HG02623 (cell line): ENCODE measurements at regions not wholly inside any gene's neighbourhood (a gene's known extent, or its start where the extent isn't known, plus 50 kb on each side); places are given as distances from the start of the nearest gene placed in this dataset.

ENCODE experiments used
- ATAC-seq: cut with Tn5 transposase; IDR thresholded peaks from one replicate; pipeline ENCODE4 v1.9.1; 2021; ENCODE audit warnings: moderate library complexity; ENCODE audit not compliant: unreplicated experiment

GRCh38 chr2:157125685-157126084 is 131.8 kb upstream of the GALNT5 start:
- no peak for ATAC-seq

- no peak for ATAC-seq
Observed at GRCh38 chr2:157127249-157128012, 130.1 kb upstream of the GALNT5 start.

- ATAC-seq, result no peak
Observed at GRCh38 chr2:157143901-157144300, 113.6 kb upstream of the GALNT5 start.

DNA sequence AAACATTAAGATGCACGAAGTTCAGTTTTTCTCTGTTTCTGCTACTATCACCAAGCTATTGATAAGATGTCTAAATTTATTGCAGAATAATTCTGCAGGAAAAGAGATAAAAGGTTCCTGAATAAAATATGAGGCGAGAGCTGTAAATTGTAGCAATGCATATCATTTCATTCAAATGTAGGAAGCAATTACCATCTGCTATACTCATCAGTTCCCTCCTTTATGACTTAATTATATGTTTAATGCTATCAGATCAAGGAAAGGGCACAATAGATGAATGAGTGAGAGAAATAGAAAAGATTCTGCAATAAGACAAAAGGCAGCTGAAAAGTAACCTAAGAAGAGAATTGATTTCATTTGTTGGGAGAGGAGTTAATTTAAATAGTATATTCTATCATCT is 108.2 kb upstream of the GALNT5 start:
- no peak for ATAC-seq

DNA sequence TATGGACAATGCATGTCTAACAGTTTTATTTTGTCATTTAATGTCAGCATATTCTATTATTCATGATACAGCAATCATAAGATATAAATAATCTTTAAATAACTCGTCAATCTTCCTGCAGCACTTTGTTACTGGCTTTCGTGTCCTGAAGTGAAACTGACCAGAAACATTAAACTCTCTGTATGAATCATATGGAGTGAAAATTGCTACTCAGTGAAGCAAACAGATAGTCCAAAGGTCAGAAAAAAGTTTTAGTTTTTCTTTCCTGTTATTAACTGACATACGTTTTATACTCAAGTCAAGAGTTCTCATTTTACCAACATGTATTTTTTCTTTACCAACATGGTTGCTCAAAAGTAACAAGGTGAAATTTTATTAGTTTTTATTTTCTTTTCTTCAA is 106.8 kb upstream of the GALNT5 start:
- ATAC-seq, result peak; percentile 87

DNA sequence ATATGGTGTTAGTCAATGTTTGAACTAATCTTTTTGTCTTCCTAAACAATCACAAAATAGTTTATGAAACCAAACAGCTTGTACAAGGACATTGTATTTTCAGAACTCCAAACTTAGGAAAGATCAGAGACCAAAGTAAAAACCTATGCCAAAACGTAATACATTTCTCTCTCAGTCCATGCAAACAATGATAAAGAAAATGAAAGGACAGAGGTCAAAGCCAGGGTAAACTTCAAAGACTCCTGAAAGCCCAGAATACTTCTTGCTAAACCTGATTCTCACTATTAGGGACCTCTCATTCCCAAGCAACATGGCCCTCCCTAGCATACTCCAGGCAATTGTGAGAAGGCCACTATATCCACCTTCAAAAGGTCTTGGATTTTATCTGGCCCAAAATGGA is 105.1 kb upstream of the GALNT5 start:
- ATAC-seq, result no peak

DNA sequence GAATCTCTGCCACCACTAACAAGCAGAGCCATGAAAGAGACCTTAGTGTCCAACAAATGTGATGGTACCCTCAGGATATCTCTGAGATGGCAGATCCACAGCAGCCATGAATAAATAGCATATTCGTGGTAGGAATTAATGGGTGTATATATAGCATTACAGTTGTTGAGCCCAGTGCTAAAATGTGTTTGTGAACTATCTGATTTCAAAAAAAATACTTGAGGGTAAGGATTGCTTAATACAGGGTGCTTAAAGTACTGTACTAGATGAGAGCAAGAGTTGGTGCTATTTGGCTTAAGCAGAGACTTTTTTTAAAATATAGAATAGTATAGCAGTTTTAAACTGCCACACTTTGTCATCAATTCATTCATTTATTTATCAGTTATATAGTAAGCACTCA is 101.5 kb upstream of the GALNT5 start:
- no peak for ATAC-seq

DNA sequence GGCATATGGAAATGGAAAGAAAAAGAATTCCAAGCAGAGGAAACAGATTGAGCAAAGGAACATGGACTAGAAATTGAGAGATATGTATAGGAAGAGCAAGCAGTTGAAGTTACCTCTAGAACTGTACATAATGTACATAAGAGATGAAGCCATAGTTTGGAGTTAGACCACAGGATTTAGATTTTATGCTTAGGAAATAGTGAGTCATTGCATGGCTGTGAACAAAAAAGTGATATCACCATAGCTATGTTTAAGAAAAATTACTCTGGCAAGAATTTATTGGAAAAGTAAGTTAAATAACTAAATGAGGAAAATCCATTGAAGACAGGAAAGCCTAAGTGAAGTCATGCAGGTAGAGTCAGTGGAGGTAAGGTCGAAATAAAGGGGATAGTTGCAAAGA is 99.4 kb upstream of the GALNT5 start:
- no peak for ATAC-seq

DNA sequence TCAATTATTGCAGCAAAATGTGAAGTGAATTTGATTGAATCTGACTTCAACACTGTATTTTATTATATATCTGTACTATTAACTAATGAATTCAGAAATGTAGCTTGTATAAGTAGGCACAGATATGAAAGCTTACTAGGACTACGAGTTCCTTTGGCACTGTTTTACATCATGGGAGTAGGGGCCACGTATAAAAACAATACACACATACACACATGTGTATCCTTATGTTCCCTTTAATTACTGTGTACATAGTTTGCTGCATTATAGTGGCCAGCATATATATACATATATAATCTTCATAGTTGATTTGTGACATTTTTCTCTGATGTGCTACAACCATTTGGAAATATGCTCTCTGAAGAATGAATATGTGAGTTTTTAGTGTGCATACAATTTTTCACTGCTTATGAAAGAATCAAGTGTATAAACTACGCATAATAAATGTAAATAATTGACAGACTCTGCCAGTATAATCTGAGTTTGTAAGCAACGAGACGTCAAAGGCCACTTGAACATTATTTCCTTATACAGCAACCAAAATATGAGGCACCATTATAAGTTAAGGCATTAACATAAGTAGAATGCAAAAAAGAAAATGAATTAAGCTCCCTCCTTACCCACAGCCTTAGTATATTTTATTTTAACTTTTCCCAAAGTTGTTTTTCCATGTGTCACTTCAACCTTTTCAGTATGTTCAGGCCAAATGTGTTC is 98.1 kb upstream of the GALNT5 start:
- no peak for ATAC-seq

GRCh38 chr2:157160111-157160510 is 97.4 kb upstream of the GALNT5 start:
- ATAC-seq, result no peak

DNA sequence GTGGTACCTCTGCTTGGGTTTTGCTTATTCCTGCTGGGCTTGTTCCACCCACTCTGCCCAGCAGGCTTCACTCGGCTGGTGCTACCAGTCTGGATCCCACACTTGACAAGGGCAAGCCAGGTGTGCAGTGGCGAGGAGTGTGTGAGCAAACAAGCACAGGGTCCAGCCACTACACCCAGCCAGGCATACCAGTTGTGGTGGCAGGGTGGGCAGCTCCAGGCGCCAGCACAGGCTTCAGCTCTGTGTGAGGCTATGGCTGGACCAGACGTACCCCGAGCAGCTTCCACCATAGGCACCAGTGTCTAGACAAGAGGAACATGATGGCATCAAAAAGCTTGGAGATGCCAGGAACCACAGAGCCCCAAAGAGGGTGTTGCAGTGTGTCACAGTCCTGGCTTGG is 93.1 kb upstream of the GALNT5 start:
- no peak for ATAC-seq

DNA sequence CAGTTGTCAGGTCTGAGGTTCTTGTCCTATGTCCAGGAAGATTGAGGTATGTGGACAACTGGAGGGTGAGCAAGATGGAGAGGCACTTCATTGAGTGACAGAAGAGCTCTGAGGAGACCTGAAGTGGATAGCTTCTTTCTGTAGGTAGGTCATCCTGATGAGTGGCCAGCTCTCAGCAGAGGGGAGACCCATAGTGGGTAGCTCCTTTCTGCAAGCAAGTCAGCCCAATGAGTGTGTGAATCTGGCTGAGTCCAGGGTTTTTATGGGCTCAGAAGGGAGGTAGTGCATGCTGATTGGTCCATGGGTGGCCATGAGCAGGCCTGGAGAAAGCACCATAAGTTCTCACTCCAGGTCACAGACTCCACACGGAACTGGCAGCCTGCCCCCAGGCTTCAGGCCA is 92.6 kb upstream of the GALNT5 start:
- ATAC-seq, result no peak

DNA sequence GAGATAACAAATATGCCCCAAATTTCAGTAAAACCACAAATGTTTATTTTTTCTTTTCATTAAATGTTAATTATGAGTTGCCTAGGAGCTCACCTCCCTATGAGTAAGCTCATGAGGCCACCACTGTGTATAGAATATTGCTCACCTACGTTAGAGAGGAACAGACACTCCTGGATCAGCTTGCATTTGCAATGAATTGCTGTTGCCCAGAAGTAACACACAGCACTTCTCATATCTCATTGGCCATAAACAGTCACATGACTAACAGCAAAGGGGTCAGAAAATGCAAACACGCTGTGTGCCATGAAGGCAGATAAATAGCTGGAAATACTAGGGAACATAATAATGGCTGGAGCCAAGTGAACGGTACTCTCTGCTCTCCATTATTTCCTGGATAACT is 89.0 kb upstream of the GALNT5 start:
- ATAC-seq, result no peak

- ATAC-seq, result no peak
Observed at GRCh38 chr2:157169889-157170288, 87.6 kb upstream of the GALNT5 start.

DNA sequence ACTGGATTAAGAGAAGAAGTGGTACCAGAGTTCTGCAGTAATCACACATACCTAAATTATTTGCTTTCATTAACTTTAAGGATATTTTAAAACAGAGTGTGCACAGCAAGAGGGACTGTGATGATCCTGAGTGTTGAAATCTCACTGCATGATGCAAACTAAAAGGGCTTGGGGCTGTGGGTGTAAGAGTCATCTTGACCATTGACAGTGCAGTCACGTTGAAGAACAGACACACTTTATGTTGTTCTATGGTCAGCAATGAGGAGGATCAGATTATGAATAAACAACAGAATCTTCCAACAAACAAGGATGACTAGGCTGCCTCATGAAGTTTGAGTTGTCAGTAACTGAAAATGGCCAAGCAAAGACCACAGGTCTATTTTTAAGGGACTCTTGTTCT is 87.2 kb upstream of the GALNT5 start:
- no peak for ATAC-seq

DNA sequence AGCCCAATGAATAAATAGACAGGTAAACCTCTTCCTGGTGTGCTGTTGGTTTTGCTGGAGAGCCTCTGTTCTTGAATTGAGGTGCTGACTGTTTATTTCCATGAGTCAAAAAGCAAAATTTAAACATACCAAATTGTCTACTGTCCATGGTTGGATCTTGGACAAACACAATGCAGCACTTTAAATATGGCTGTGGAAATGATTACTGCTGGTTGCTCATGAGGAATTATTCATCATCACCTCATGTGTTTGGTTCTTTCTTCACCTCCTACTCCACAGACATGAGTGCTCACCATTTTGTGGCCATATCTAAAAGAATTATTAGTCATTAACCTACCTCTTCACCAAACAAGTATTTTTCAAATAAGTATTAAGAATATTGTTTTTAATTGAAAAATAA is 85.3 kb upstream of the GALNT5 start:
- no peak for ATAC-seq

DNA sequence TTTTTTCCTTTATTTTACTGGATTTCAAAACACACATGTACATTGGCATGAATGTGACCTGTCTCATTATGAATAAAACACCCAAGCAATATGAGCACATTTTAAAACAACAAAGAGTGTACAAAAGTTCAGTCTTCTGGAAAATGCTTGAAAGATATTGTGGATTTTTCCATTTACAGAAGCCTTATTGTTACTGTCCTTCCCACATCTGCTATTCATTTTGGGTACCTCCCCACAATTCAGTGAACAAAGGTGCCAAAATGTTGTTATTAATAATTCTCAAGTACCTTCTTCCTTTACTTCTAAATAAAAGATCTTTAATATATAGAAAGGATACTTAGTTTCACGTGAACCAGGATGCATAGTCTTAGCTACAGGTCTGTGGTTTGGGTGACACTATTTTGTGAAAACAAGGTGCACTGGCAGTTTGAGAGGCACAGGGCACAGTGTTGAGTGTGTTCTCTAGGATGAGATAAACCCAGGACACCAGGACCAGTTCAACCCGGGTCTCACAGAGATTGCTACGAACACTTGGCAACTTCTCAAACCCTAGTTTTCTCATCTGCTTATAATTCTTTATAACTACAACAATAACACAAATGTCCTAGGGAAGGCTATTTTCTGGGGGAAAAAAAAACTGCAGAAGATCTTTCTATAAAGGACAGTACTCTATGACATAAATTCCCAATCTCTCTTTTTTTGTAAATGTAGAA is 84.5 kb upstream of the GALNT5 start:
- ATAC-seq, result no peak

DNA sequence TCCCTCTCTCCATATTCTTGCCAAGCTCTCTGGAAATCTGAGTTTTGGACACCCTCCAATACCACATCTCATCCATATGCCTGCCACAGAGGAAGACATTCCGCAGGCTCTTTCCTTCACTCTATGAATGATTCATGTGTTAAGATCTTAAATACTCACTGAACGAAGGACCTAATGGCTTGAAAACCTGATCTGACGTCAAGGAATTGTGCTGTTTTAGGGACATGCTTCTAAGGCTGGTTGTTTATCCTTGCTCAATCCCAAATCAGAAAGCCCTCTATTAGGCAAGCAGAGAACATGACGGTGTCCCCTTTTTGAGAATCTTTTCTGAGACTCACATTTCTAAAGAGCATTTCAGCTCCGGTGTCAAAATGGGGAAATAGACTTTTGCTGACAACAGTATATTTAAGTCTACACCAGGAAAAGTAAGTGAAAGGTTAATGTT is 83.7 kb upstream of the GALNT5 start:
- ATAC-seq, result no peak

DNA sequence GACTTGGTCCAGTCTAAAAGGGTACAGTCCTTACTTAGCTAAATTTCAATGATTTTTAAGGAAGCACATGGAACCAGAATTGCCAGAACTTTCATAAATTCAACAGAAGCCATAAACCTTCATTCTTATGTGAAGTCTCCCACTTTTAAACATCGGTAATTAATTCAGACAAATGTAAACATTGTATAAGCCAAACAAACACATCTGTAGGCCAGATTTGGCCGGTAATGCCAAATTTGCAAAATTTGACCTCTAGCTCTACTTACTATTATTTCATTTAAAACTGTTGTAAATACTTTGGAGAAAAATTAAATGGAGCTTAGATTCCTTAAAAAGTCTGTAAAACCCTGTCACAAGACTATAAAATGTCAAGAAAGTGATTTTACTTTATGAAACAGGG is 83.2 kb upstream of the GALNT5 start:
- no peak for ATAC-seq

DNA sequence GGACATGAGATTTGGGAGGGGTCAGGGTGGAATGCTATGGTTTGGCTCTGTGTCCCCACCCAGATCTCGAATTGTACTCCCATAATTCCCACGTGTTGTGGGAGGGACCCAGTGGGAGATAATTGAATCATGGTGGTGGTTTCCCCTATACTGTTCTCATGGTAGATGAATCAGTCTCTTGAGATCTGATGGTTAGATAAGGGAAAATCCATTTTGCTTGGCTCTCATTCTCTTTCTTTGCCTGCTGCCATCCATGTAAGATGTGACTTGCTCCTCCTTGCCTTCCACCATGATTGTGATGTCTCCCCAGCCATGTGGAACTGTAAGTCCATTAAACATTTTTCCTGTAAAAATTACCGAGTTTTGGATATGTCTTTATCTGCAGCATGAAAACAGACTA is 80.9 kb upstream of the GALNT5 start:
- ATAC-seq, result no peak

DNA sequence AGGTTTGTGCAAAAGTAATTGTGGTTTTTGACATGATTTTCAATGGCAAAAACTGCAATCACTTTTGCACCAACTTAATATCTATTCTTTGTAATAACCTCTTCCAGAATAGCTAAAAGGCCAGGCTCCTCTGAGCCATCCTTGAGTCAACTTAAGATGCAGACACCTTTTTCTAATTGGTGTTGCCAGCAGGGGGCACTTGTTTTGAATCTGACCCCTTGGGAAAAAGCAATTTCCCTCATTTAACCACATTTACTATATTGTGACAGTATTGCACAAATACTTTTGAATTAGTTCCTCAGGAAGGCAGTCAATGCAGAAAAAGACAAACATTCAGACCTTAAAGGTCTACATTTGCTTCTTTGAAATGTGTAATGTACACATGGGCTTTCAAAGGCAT is 78.6 kb upstream of the GALNT5 start:
- ATAC-seq, result no peak
